Muscle of leg (tissue), 3 donors: ENCODE measurements at regions not wholly inside any gene's neighbourhood (a gene's known extent, or its start where the extent isn't known, plus 50 kb on each side); places are given as distances from the start of the nearest gene placed in this dataset.

Source experiments
- DNase-seq: peaks from one replicate; pipeline ENCODE4 v3.0.0; 2013
- H3K27ac ChIP-seq: one replicate; pipeline ENCODE4 v1.5.1; 2013; ENCODE audit warnings: mild to moderate bottlenecking, low read length, control low read depth
- H3K27me3 ChIP-seq: one replicate; pipeline ENCODE4 v1.6.1; 2013; ENCODE audit warnings: low read length; ENCODE audit not compliant: control insufficient read depth, insufficient read depth
- H3K36me3 ChIP-seq: one replicate; pipeline ENCODE4 v1.6.1; 2013; ENCODE audit warnings: low read length; ENCODE audit not compliant: control insufficient read depth, insufficient read depth
- H3K4me1 ChIP-seq: one replicate; pipeline ENCODE4 v1.6.1; 2013; ENCODE audit warnings: low read length; ENCODE audit not compliant: control insufficient read depth, insufficient read depth
- H3K4me3 ChIP-seq: one replicate; pipeline ENCODE4 v1.5.1; 2013; ENCODE audit warnings: low read length, control low read depth
- H3K9me3 ChIP-seq: replicated peaks from 2 replicates; pipeline ENCODE4 v1.6.1; 2013; ENCODE audit warnings: low read depth, low read length; ENCODE audit not compliant: control insufficient read depth
- WGBS: methylation state at CpG from one replicate; pipeline ENCODE4 v1.1.5; 2013; ENCODE audit warnings: missing lambda C conversion rate; ENCODE audit not compliant: insufficient coverage; 5-methylcytosine and 5-hydroxymethylcytosine counted together

- no peaks in the 10 kb centered on the region for H3K9me3 ChIP-seq
- no peaks in the 10 kb centered on the region for H3K4me1 ChIP-seq
- no peaks in the 10 kb centered on the region for H3K36me3 ChIP-seq
- no peak overlapping the region for H3K27ac ChIP-seq
- 57% methylated on average over 1 of the region's 4 CpGs for WGBS
- H3K27me3 ChIP-seq = no peaks in the 10 kb centered on the region
- no peak for DNase-seq
- H3K4me3 ChIP-seq = no peak overlapping the region
These were observed 430.9 kb downstream of the LMO4 start for GRCh38 chr1:87759421-87760087.

GRCh38 chr1:87760155-87760554 is 431.5 kb downstream of the LMO4 start:
- Histone ChIP-seq H3K27me3 (no peaks in the 10 kb centered on the region), H3K4me1 (no peaks in the 10 kb centered on the region), H3K4me3 (no peak overlapping the region), H3K9me3 (no peaks in the 10 kb centered on the region), H3K36me3 (no peaks in the 10 kb centered on the region), H3K27ac (no peak overlapping the region)
- DNase-seq = no peak
- WGBS = no CpG with 5 or more reads among the region's 2 CpGs

- Histone ChIP-seq H3K27ac (no peak overlapping the region), H3K4me3 (no peak overlapping the region), H3K9me3 (no peaks in the 10 kb centered on the region), H3K27me3 (no peaks in the 10 kb centered on the region), H3K4me1 (no peaks in the 10 kb centered on the region), H3K36me3 (no peaks in the 10 kb centered on the region)
- no peak for DNase-seq
- WGBS = no CpG with 5 or more reads among the region's 1 CpG
These were observed 432.0 kb downstream of the LMO4 start for GRCh38 chr1:87760654-87761053.

GRCh38 chr1:87763483-87763882 is 434.8 kb downstream of the LMO4 start:
- Histone ChIP-seq H3K4me1 (no peaks in the 10 kb centered on the region), H3K36me3 (no peaks in the 10 kb centered on the region), H3K4me3 (no peak overlapping the region), H3K27me3 (no peaks in the 10 kb centered on the region), H3K9me3 (no peaks in the 10 kb centered on the region), H3K27ac (no peak overlapping the region)
- WGBS = no CpG with 5 or more reads among the region's 1 CpG
- no peak for DNase-seq

GRCh38 chr1:87765057-87765680 is 436.5 kb downstream of the LMO4 start:
- WGBS = no CpG with 5 or more reads among the region's 6 CpGs
- Histone ChIP-seq H3K4me3 (no peak overlapping the region), H3K27me3 (no peaks in the 10 kb centered on the region), H3K4me1 (no peaks in the 10 kb centered on the region), H3K9me3 (no peaks in the 10 kb centered on the region), H3K27ac (no peak overlapping the region), H3K36me3 (no peaks in the 10 kb centered on the region)
- no peak for DNase-seq

- Histone ChIP-seq H3K27me3 (no peaks in the 10 kb centered on the region), H3K4me1 (no peaks in the 10 kb centered on the region), H3K36me3 (no peaks in the 10 kb centered on the region), H3K4me3 (no peak overlapping the region), H3K9me3 (no peaks in the 10 kb centered on the region), H3K27ac (no peak overlapping the region)
- WGBS = no CpG with 5 or more reads among the region's 1 CpG
- DNase-seq = peak; percentile 46
These were observed 437.0 kb downstream of the LMO4 start for GRCh38 chr1:87765681-87766070.

GRCh38 chr1:87766737-87767136 is 438.1 kb downstream of the LMO4 start:
- Histone ChIP-seq H3K27me3 (no peaks in the 10 kb centered on the region), H3K36me3 (no peaks in the 10 kb centered on the region), H3K9me3 (no peaks in the 10 kb centered on the region), H3K27ac (no peak overlapping the region), H3K4me3 (no peak overlapping the region), H3K4me1 (no peaks in the 10 kb centered on the region)
- no peak for DNase-seq
- no CpG with 5 or more reads among the region's 1 CpG for WGBS

GRCh38 chr1:87778896-87779295 is 450.2 kb downstream of the LMO4 start:
- Histone ChIP-seq H3K36me3 (no peaks in the 10 kb centered on the region), H3K27ac (no peak overlapping the region), H3K4me3 (no peak overlapping the region), H3K9me3 (no peaks in the 10 kb centered on the region), H3K4me1 (no peaks in the 10 kb centered on the region), H3K27me3 (no peaks in the 10 kb centered on the region)
- no peak for DNase-seq
- WGBS = 95% methylated on average over 2 of the region's 3 CpGs

GRCh38 chr1:87781554-87781953 is 452.9 kb downstream of the LMO4 start:
- no peak for DNase-seq
- Histone ChIP-seq H3K36me3 (no peaks in the 10 kb centered on the region), H3K27ac (no peak overlapping the region), H3K4me3 (no peak overlapping the region), H3K4me1 (no peaks in the 10 kb centered on the region), H3K9me3 (no peaks in the 10 kb centered on the region), H3K27me3 (no peaks in the 10 kb centered on the region)
- WGBS = no CpG with 5 or more reads among the region's 1 CpG

- no peaks in the 10 kb centered on the region for H3K4me1 ChIP-seq
- no CpG with 5 or more reads among the region's 2 CpGs for WGBS
- no peak overlapping the region for H3K4me3 ChIP-seq
- DNase-seq = no peak
- no peaks in the 10 kb centered on the region for H3K36me3 ChIP-seq
- H3K27ac ChIP-seq = no peak overlapping the region
- H3K27me3 ChIP-seq = no peaks in the 10 kb centered on the region
- no peaks in the 10 kb centered on the region for H3K9me3 ChIP-seq
These were observed 454.6 kb downstream of the LMO4 start for GRCh38 chr1:87783315-87783714.
